ENCODE measurements at regions not wholly inside any gene's neighbourhood (a gene's known extent, or its start where the extent isn't known, plus 50 kb on each side); places are given as distances from the start of the nearest gene placed in this dataset.

GRCh38 chr14:104253223-104253822 lies 114.9 kb downstream of the KIF26A start:
- TF ChIP-seq CTCF (IDR thresholded peaks at IDR 0.05) (no peak), ZFX (IDR thresholded peaks at IDR 0.05; ENCODE audit: borderline replicate concordance) (no peak)

All from 22Rv1 (cell line).